A673 (cell line): ENCODE measurements at regions not wholly inside any gene's neighbourhood (a gene's known extent, or its start where the extent isn't known, plus 50 kb on each side); places are given as distances from the start of the nearest gene placed in this dataset.

ENCODE experiments used
- CTCF ChIP-seq: fragments of 300-800, 200-600 bp; sonication (generic); conservative IDR thresholded peaks from 2 replicates; pipeline ENCODE4 v1.5.1; 2017; ENCODE audit warnings: low read depth, mild to moderate bottlenecking, antibody characterized with exemption, low read length, moderate library complexity, mixed read lengths
- EZH2 ChIP-seq: fragments of 200-600 bp; sonication (generic); IDR thresholded peaks from 2 replicates; pipeline ENCODE4 v1.6.1; 2017; ENCODE audit warnings: borderline replicate concordance, low read depth, mild to moderate bottlenecking, mixed read lengths, antibody characterized with exemption, low read length; ENCODE audit not compliant: poor library complexity, severe bottlenecking

GRCh38 chr13:106391681-106392080 lies 143.8 kb downstream of the EFNB2 start:
- TF ChIP-seq CTCF = no peak
- TF ChIP-seq EZH2 = no peak
